HG02763 (cell line): ENCODE measurements at regions not wholly inside any gene's neighbourhood (a gene's known extent, or its start where the extent isn't known, plus 50 kb on each side); places are given as distances from the start of the nearest gene placed in this dataset.
"Not testable (repeated sequence)": the region's sequence is repeated elsewhere in the genome, so short reads cannot be mapped to it uniquely, and the experiment has no call there.

Experiments
- ATAC-seq: cut with Tn5 transposase; IDR thresholded peaks from one replicate; pipeline ENCODE4 v1.9.1; 2021; ENCODE audit warnings: mild to moderate bottlenecking, moderate library complexity; ENCODE audit not compliant: unreplicated experiment

GRCh38 chr10:16116404-16117304, 256.3 kb upstream of the MINDY3 start:
- ATAC-seq = no peak

GRCh38 chr10:16117305-16117695, 257.0 kb upstream of the MINDY3 start:
- no peak for ATAC-seq

DNA sequence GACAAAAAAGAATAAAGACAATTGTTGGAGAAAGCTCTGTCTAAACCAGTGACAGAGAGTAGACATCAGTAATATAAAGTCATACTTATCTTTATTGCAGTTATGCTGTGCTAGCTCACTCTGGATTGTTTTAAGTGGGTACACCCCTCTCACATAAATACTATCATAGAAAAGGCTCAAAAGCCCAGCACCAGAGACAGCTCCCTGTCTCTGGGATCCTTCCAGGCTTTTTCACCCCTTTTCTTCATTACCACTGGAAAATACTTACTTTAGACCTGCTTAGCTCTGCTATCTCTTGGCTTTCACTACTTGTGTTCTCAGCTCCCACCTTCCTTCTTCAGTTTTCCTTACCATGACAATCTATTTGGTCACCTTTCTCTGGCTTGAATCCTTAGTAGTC, 259.1 kb upstream of the MINDY3 start:
- ATAC-seq = no peak

GRCh38 chr10:16120563-16120962, 260.3 kb upstream of the MINDY3 start:
- ATAC-seq = no peak

- no peak for ATAC-seq
Measured at GRCh38 chr10:16141499-16141898, 281.2 kb upstream of the MINDY3 start.

DNA sequence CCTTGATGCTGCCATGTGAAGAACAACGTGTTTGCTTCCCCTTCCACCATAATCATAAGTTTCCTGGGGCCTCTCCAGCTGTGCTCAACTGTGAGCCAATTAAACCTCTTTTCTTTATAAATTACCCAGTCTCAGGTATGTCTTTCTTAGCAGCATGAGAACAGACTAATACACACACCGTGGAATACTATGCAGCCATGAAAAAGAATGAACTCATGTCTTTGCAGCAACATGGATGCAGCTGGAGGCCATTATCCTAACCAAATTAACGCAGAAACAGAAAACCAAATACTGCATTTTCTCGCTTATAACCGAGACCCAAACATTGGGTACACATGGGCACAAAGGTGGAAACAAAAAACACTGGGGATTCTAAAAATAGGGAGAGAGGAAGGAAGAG, 286.7 kb upstream of the MINDY3 start:
- ATAC-seq = no peak

- no peak for ATAC-seq
Measured at GRCh38 chr10:16155834-16156233, 281.0 kb upstream of the PTER start.

- no peak for ATAC-seq
Measured at GRCh38 chr10:16156681-16157080, 280.1 kb upstream of the PTER start.

DNA sequence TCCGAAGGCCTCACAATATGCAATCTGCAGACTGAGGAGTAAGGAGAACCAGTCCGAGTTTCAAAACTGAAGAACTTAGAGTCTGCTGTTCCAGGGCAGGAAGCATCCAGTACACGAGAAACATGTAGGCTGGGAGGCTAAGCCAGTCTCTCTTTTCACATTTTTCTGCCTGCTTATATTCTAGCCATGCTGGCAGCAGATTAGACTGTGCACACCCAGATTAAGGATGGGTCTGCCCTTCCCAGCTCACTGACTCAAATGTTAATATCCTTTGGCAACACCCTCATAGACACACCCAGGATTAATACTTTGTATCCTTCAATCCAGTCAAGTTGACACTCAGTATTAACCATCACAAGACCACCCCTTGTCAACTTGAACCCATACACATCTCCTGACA, 271.7 kb upstream of the PTER start:
- ATAC-seq = not testable (repeated sequence)

DNA sequence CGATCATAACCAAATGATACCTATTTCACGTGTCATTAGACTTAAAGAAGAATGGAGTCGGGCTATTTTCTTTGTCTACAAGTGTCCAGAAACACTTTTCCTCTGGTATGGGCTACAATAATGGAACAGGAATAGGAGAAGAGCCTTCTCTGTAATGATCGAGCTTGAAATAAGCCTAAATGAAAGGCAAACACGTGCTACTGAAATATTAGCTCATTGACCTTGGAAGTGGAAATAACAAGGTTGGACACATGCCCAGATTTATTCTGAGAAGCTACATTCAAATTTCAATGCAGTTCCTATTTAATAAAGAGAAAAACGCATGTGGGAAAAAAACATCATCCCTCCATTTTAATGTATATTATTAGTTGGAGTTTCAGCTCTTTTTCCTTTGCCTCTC, 254.7 kb upstream of the PTER start:
- ATAC-seq = no peak

DNA sequence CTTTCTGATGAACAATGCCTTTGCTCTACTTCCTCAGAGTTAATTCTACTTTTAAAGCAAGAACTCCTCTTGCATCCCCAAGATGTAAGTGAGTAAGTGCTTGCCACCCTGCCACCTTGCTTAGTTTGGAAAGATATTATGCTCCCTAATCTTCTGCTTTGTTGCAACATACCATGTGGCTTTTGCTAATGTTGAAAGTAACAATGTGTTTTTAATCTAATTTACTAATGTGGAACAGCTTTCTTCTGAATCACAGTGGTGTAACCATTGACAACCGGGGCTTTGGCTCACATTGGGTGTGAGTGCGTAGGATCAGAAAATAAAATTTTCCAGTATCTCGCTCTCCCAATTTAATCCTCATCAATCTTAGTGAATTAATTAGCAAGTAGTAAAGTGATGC, 254.1 kb upstream of the PTER start:
- no peak for ATAC-seq

DNA sequence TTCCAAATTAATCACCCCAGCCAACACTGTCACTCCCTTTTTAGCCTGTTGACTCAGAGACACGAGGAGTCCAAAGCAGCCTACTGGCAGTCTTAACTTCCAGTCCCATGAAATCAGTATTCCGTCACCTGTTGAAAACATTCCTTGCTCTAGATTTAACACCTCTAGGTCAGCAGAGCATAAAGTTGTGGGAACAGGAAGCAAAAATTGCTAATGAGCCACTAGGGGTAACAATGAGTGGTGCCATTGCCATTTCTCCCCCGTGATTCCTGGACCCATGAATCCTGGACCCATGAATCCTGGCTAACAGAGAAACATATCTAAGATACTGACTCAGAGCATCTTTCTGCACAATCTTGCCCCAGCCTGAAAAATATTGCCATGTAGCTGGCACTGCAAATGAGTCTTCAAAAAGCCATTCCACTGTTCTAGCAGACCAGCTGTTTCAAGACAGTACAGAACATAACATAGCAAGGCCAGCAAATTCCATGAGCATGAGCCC, 252.7 kb upstream of the PTER start:
- no peak for ATAC-seq

GRCh38 chr10:16184906-16185305, 251.9 kb upstream of the PTER start:
- ATAC-seq = no peak

DNA sequence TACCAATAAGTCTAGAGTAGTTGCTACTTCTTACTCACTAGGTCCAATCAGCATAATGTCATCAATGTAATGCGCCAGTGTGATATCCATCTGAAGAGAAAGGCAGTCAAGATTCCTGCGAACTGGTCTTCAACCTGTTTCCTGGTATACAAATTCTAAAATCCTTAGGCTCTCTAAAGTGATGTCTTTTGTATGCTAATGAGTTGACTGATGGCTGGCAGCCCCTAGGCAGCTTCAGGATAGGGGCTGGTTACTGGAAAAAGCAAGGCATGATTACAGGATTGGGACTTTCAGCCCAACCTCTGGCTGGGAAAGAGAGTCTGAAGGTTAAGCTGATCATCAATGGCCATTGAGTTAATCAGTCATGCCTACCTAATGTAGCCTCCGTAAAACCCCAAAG, 250.2 kb upstream of the PTER start:
- ATAC-seq = no peak

- no peak for ATAC-seq
Measured at GRCh38 chr10:16187161-16187560, 249.6 kb upstream of the PTER start.

GRCh38 chr10:16192337-16192736, 244.5 kb upstream of the PTER start:
- ATAC-seq = no peak

DNA sequence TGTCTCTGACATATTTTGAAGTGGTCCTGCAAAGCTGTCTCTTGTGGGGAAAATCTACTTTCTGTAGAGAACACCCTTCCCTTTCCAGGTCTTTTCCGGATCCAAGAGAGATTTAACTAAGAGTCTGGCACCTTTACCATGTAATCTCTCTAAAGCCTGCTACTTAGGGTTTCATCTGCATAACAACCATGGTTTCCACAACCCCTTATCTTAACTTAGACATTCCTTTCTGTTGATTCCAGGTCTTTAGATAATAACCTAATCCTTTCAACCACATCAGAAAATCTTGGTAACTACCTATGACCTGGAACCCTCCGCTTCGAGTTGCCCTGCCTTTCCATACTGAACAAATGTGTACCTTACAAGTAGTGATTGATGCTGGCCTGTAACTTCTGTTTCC, 243.6 kb upstream of the PTER start:
- ATAC-seq = no peak

- peak; percentile 95 for ATAC-seq
Measured at GRCh38 chr10:16195178-16195769, 241.5 kb upstream of the PTER start.

DNA sequence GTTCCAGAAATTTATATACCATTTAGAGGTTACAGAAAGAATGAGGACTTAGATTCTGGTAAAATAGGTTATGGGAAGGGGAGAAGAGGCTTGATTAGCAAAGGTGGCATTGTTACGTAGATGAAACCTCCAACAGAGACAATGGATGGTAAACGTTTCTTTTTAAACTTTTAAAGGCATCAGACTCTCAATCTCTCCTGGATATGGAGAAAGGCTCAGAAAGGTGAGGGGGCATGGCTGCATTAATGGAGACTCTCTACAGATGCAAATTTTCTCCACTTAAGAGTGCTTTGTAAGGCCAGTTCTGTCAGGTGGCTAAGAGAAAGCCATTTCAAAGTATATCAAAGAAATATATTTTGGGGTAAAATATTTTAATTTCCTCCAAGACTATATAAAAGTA, 240.9 kb upstream of the PTER start:
- ATAC-seq = no peak

DNA sequence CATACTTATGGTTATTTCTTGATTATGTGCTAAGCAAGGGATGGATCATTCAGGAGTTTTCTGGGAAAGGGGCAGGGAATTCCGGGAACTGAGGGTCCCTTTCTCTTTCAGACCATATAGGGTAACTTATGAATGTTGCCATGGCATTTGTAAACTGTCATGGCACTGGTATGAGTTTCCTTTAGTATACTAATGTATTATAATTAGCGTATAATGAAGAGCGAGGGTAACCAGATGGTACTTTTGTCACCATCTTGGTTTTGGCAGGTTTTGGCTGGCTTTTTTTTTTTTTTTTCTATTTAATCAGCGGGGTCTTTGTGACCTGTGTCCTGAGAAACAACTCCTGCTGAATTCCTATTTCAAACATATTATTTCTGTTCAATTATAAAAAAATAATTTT, 237.6 kb upstream of the PTER start:
- no peak for ATAC-seq

- not testable (repeated sequence) for ATAC-seq
Measured at GRCh38 chr10:16223618-16224017, 213.2 kb upstream of the PTER start.

DNA sequence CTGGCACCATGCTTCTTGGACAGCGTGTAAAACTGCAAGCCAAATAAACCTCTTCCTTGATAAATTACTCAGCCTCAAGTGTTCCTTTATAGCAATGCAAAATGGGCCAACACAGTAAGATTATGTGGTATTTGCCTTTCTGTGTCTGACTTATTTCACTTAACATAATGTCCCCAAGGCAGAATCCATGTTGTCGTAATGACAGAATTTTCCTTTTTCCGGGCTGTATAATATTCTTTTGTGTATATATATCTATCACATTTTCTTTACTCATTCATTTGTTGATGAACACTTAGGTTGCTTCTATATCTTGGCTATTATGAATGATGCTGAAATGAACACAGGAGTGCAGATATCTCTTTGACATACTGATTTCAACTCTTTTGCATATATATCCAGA, 209.1 kb upstream of the PTER start:
- no peak for ATAC-seq
